ENCODE measurements at regions not wholly inside any gene's neighbourhood (a gene's known extent, or its start where the extent isn't known, plus 50 kb on each side); places are given as distances from the start of the nearest gene placed in this dataset.
"Not testable (repeated sequence)": the region's sequence is repeated elsewhere in the genome, so short reads cannot be mapped to it uniquely, and the experiment has no call there.

DNA sequence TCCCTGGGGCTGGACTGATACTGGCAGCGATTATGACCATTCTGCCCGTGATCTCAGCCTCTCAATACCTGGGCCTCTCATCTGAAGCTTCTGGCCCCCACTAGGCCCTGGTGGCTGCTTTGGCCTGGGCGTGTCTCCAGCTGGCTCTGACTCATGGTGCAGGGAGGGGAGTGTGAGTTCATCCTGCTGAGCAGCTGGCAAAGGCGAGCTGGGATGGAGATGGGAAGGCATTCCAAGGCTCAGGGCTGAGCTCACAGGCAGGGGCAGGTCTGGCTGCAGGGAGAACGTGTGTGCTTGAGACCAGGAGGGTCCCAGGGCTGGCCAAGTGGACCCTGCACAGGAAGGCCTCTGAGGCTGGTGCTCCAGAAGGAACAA is 221.8 kb downstream of the TMEM121 start (continued):
- TF ChIP-seq, protein P1, sequence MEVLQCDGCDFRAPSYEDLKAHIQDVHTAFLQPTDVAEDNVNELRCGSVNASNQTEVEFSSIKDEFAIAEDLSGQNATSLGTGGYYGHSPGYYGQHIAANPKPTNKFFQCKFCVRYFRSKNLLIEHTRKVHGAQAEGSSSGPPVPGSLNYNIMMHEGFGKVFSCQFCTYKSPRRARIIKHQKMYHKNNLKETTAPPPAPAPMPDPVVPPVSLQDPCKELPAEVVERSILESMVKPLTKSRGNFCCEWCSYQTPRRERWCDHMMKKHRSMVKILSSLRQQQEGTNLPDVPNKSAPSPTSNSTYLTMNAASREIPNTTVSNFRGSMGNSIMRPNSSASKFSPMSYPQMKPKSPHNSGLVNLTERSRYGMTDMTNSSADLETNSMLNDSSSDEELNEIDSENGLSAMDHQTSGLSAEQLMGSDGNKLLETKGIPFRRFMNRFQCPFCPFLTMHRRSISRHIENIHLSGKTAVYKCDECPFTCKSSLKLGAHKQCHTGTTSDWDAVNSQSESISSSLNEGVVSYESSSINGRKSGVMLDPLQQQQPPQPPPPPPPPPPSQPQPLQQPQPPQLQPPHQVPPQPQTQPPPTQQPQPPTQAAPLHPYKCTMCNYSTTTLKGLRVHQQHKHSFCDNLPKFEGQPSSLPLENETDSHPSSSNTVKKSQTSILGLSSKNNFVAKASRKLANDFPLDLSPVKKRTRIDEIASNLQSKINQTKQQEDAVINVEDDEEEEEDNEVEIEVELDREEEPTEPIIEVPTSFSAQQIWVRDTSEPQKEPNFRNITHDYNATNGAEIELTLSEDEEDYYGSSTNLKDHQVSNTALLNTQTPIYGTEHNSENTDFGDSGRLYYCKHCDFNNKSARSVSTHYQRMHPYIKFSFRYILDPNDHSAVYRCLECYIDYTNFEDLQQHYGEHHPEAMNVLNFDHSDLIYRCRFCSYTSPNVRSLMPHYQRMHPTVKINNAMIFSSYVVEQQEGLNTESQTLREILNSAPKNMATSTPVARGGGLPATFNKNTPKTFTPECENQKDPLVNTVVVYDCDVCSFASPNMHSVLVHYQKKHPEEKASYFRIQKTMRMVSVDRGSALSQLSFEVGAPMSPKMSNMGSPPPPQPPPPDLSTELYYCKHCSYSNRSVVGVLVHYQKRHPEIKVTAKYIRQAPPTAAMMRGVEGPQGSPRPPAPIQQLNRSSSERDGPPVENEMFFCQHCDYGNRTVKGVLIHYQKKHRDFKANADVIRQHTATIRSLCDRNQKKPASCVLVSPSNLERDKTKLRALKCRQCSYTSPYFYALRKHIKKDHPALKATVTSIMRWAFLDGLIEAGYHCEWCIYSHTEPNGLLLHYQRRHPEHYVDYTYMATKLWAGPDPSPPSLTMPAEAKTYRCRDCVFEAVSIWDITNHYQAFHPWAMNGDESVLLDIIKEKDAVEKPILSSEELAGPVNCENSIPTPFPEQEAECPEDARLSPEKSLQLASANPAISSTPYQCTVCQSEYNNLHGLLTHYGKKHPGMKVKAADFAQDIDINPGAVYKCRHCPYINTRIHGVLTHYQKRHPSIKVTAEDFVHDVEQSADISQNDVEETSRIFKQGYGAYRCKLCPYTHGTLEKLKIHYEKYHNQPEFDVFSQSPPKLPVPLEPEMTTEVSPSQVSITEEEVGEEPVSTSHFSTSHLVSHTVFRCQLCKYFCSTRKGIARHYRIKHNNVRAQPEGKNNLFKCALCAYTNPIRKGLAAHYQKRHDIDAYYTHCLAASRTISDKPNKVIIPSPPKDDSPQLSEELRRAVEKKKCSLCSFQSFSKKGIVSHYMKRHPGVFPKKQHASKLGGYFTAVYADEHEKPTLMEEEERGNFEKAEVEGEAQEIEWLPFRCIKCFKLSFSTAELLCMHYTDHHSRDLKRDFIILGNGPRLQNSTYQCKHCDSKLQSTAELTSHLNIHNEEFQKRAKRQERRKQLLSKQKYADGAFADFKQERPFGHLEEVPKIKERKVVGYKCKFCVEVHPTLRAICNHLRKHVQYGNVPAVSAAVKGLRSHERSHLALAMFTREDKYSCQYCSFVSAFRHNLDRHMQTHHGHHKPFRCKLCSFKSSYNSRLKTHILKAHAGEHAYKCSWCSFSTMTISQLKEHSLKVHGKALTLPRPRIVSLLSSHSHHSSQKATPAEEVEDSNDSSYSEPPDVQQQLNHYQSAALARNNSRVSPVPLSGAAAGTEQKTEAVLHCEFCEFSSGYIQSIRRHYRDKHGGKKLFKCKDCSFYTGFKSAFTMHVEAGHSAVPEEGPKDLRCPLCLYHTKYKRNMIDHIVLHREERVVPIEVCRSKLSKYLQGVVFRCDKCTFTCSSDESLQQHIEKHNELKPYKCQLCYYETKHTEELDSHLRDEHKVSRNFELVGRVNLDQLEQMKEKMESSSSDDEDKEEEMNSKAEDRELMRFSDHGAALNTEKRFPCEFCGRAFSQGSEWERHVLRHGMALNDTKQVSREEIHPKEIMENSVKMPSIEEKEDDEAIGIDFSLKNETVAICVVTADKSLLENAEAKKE (CRISPR knock-in tag; IDR thresholded peaks at IDR 0.05): no peak
- TF ChIP-seq ZNF331 (CRISPR knock-in tag; IDR thresholded peaks at IDR 0.05; ENCODE audit: low read depth): no peak
- TF ChIP-seq CREB1 (CRISPR knock-in tag; IDR thresholded peaks at IDR 0.05; ENCODE audit: low read depth): no peak
- TF ChIP-seq ZNF114 (CRISPR knock-in tag; IDR thresholded peaks at IDR 0.05): no peak
- TF ChIP-seq EZH2phosphoT487 (IDR thresholded peaks at IDR 0.05; ENCODE audit: unreplicated experiment): no peak
- TF ChIP-seq EZH2 (IDR thresholded peaks at IDR 0.05; ENCODE audit: low read depth, unreplicated experiment): no peak
- no peak for TF ChIP-seq NANOG (IDR thresholded peaks at IDR 0.05; ENCODE audit: borderline replicate concordance)

DNA sequence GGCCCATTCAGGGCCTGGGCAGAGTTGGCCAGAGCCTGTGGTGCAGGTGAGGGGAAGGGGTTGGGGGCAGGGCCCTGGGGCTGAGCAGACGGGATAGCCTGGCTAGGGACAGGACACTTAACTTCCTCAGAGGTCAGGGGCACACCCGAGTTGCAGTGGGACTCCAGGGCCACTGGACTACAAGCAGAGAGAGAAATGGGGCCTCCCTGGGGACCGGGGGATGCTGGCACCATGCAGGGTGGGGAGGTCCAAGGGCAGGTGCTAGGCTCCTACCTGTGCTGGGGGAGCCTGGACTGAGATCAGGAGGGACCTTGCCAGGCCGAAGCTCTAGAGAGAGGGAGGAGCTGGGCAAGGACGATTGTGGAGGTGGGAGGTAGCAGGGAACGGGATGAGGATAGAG is 222.3 kb downstream of the TMEM121 start:
- not testable (repeated sequence) for H3K4me2 ChIP-seq; H3F3A ChIP-seq (replicated peaks; ENCODE audit: low read depth); H3K4me3 Mint-ChIP-seq; H4K20me1 ChIP-seq (replicated peaks; ENCODE audit: insufficient read depth); H3K4me1 Mint-ChIP-seq; H3K9me2 ChIP-seq (ENCODE audit: insufficient read depth); H3K36me3 ChIP-seq (ENCODE audit: insufficient read depth); H3K4me1 ChIP-seq (ENCODE audit: insufficient read depth); H3K4me3 ChIP-seq; H3K79me2 ChIP-seq (replicated peaks; ENCODE audit: insufficient read depth); H2AFZ ChIP-seq; H3K27me3 ChIP-seq (ENCODE audit: insufficient read depth); ATAC-seq; DNase-seq (ENCODE audit: low spot score); H3K27ac ChIP-seq (ENCODE audit: low read depth); H3K27ac Mint-ChIP-seq
- Mint-ChIP-seq H3K36me3 (ENCODE audit: low read depth) (peaks cover 37% of the 10 kb centered on the region), H3K27me3 (ENCODE audit: insufficient read depth, low read depth, poor library complexity) (peaks cover 19% of the 10 kb centered on the region), H3K9me3 (peaks cover 77% of the 10 kb centered on the region)

DNA sequence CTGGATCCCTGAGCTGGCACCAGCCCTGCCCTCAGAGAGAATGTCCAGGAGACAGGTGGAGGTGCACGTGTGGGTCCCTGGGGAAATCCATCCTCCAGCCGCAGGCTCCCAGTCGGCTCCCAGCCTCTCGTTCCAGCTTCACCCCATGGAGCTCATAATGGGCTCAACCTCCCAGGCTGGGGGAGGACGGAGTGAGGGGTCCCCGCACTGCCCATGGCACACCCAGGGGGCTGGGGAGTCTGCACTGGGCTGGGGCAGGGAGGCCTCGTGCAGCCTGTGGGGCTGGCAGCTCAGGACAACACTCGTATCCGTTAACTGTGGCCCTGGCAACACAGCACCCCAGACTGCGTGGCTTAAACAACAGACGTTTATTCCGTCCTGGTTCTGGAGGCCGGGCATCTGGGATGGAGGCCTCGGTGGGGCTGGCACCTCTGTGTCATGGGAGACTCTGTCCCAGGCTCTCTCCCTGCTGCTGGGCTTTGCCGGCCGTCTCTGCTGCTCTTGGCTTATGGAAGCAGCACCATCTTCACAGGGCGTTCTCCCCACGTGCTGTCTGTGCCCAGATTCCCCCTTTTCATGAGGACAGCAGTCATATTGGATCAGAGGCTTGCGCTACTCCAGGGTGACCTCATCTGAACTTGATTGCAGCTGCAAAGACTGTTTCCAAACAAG is 223.6 kb downstream of the TMEM121 start:
- not testable (repeated sequence) for H3K4me3 ChIP-seq; H3K27ac ChIP-seq (ENCODE audit: low read depth); DNase-seq (ENCODE audit: low spot score); H3K36me3 ChIP-seq (ENCODE audit: insufficient read depth); H3K4me3 Mint-ChIP-seq; H3K4me2 ChIP-seq; H3K9me2 ChIP-seq (ENCODE audit: insufficient read depth); H3K27me3 ChIP-seq (ENCODE audit: insufficient read depth); H3K79me2 ChIP-seq (replicated peaks; ENCODE audit: insufficient read depth); H4K20me1 ChIP-seq (replicated peaks; ENCODE audit: insufficient read depth); ATAC-seq; H3K4me1 Mint-ChIP-seq; H3K4me1 ChIP-seq (ENCODE audit: insufficient read depth); H3F3A ChIP-seq (replicated peaks; ENCODE audit: low read depth); H3K27ac Mint-ChIP-seq; H2AFZ ChIP-seq
- Mint-ChIP-seq H3K27me3 (ENCODE audit: insufficient read depth, low read depth, poor library complexity) (peaks cover 19% of the 10 kb centered on the region), H3K9me3 (peaks cover 82% of the 10 kb centered on the region), H3K36me3 (ENCODE audit: low read depth) (peaks cover 42% of the 10 kb centered on the region)

DNA sequence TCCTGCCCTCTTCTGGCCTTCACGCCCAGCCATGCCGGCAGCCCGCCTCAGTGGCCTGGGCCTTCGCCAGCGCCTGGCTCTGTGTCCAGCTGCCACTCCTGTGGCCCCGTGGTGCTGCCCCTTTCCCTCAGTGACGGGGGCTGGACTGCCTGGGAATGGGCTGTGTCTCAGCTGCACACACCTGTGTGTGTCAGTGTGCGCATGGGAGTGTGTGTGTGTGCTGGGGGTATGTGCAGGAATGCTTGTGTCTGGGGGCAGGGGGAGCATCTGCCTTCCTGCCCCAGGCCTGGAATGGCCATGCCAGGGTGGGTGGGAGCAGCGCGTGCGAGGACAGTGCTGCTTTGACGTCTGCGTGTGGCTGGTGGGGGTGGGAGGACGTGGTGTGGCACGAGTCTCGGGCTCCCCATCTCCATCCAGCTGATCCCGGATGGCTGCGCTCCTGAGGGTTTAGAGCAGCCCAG is 224.9 kb downstream of the TMEM121 start:
- Mint-ChIP-seq H3K27me3 (ENCODE audit: insufficient read depth, low read depth, poor library complexity) (peaks cover 11% of the 10 kb centered on the region), H3K36me3 (ENCODE audit: low read depth) (peaks cover 37% of the 10 kb centered on the region), H3K9me3 (peaks cover 75% of the 10 kb centered on the region)
- not testable (repeated sequence) for H3K9me2 ChIP-seq (ENCODE audit: insufficient read depth); DNase-seq (ENCODE audit: low spot score); H3K27ac Mint-ChIP-seq; H3K4me1 Mint-ChIP-seq; H3K4me3 ChIP-seq; H3K36me3 ChIP-seq (ENCODE audit: insufficient read depth); ATAC-seq; H3F3A ChIP-seq (replicated peaks; ENCODE audit: low read depth); H3K4me2 ChIP-seq; H3K27me3 ChIP-seq (ENCODE audit: insufficient read depth); H2AFZ ChIP-seq; H3K79me2 ChIP-seq (replicated peaks; ENCODE audit: insufficient read depth); H3K27ac ChIP-seq (ENCODE audit: low read depth); H4K20me1 ChIP-seq (replicated peaks; ENCODE audit: insufficient read depth); H3K4me3 Mint-ChIP-seq; H3K4me1 ChIP-seq (ENCODE audit: insufficient read depth)
